Skin epidermis (tissue), 12 donors: ENCODE measurements at regions not wholly inside any gene's neighbourhood (a gene's known extent, or its start where the extent isn't known, plus 50 kb on each side); places are given as distances from the start of the nearest gene placed in this dataset.
"Not testable (repeated sequence)": the region's sequence is repeated elsewhere in the genome, so short reads cannot be mapped to it uniquely, and the experiment has no call there.

Source experiments
- H3K27ac ChIP-seq, 21 experiments: fragments of 200-600 bp; sonication (generic) in 11 of 21; one replicate each; pipeline ENCODE4 v1.5.0; 2020; ENCODE audit warnings: mild to moderate bottlenecking in 3 of 21, inconsistent platforms in 2 of 21, moderate library complexity in 2 of 21
- H3K4me3 ChIP-seq, 7 experiments: fragments of 200-600 bp; sonication (generic) in 2 of 7; one replicate each; pipeline ENCODE4 v1.5.0; 2020; ENCODE audit warnings: inconsistent platforms in 2 of 7, mild to moderate bottlenecking in 2 of 7, moderate library complexity in 1 of 7

- Histone ChIP-seq H3K4me3 (no peak overlapping the region), H3K27ac (no peak overlapping the region)
Measured at GRCh38 chr2:67726416-67726815, 329.3 kb downstream of the ETAA1 start.

- Histone ChIP-seq H3K4me3 (no peak overlapping the region), H3K27ac (no peak overlapping the region)
Measured at GRCh38 chr2:67727131-67727530, 330.0 kb downstream of the ETAA1 start.

GRCh38 chr2:67727623-67728022 is 330.5 kb downstream of the ETAA1 start:
- Histone ChIP-seq H3K4me3 (no peak overlapping the region), H3K27ac (no peak overlapping the region)

- H3K4me3 ChIP-seq: no peak overlapping the region
- H3K27ac ChIP-seq: no peak overlapping the region
Measured at GRCh38 chr2:67729474-67729873, 332.3 kb downstream of the ETAA1 start.

- H3K4me3 ChIP-seq: no peak overlapping the region
Measured at GRCh38 chr2:67733517-67733916, 329.3 kb downstream of the C1D start.

GRCh38 chr2:67752199-67752598 is 310.6 kb downstream of the C1D start:
- Histone ChIP-seq H3K27ac (no peak overlapping the region), H3K4me3 (no peak overlapping the region)

More at GRCh38 chr2:67733517-67733916, 329.3 kb downstream of the C1D start:
- no peak overlapping the region for H3K27ac ChIP-seq

- Histone ChIP-seq H3K27ac (no peak overlapping the region), H3K4me3 (no peak overlapping the region)
Measured at GRCh38 chr2:67752969-67753368, 309.8 kb downstream of the C1D start.

- H3K4me3 ChIP-seq: no peak overlapping the region
- no peak overlapping the region for H3K27ac ChIP-seq
Measured at GRCh38 chr2:67755156-67755882, 307.5 kb downstream of the C1D start.

- Histone ChIP-seq H3K27ac (no peak overlapping the region), H3K4me3 (no peak overlapping the region)
Measured at GRCh38 chr2:67760995-67761394, 301.8 kb downstream of the C1D start.

GRCh38 chr2:67771380-67771779 is 291.4 kb downstream of the C1D start:
- Histone ChIP-seq H3K4me3 (no peak overlapping the region), H3K27ac (peak overlapping the region in 1 of 21 experiments; percentile 49)

GRCh38 chr2:67772216-67773170 is 290.3 kb downstream of the C1D start:
- Histone ChIP-seq H3K4me3 (no peak overlapping the region), H3K27ac (peak overlapping the region in 1 of 21 experiments; percentile 49)

- H3K4me3 ChIP-seq: no peak overlapping the region
- no peak overlapping the region for H3K27ac ChIP-seq
Measured at GRCh38 chr2:67773851-67774250, 289.0 kb downstream of the C1D start.

- no peak overlapping the region for H3K27ac ChIP-seq
- H3K4me3 ChIP-seq: no peak overlapping the region
Measured at GRCh38 chr2:67776276-67776675, 286.5 kb downstream of the C1D start.

- Histone ChIP-seq H3K4me3 (no peak overlapping the region), H3K27ac (no peak overlapping the region)
Measured at GRCh38 chr2:67777010-67777409, 285.8 kb downstream of the C1D start.

- H3K4me3 ChIP-seq: no peak overlapping the region
Measured at GRCh38 chr2:67777836-67778429, 284.9 kb downstream of the C1D start.

GRCh38 chr2:67780841-67781240 is 282.0 kb downstream of the C1D start:
- not testable (repeated sequence) for H3K4me3 ChIP-seq, H3K27ac ChIP-seq

More at GRCh38 chr2:67777836-67778429, 284.9 kb downstream of the C1D start:
- H3K27ac ChIP-seq: no peak overlapping the region

- H3K27ac ChIP-seq: no peak overlapping the region
- H3K4me3 ChIP-seq: no peak overlapping the region
Measured at GRCh38 chr2:67782443-67782842, 280.4 kb downstream of the C1D start.

GRCh38 chr2:67783026-67783425 is 279.8 kb downstream of the C1D start:
- H3K27ac ChIP-seq: no peak overlapping the region
- H3K4me3 ChIP-seq: no peak overlapping the region

GRCh38 chr2:67790622-67791021 is 272.2 kb downstream of the C1D start:
- Histone ChIP-seq H3K4me3 (no peak overlapping the region), H3K27ac (no peak overlapping the region)

GRCh38 chr2:67792191-67792590 is 270.6 kb downstream of the C1D start:
- H3K27ac ChIP-seq: no peak overlapping the region
- H3K4me3 ChIP-seq: no peak overlapping the region
